ENCODE measurements at regions not wholly inside any gene's neighbourhood (a gene's known extent, or its start where the extent isn't known, plus 50 kb on each side); places are given as distances from the start of the nearest gene placed in this dataset.

DNA sequence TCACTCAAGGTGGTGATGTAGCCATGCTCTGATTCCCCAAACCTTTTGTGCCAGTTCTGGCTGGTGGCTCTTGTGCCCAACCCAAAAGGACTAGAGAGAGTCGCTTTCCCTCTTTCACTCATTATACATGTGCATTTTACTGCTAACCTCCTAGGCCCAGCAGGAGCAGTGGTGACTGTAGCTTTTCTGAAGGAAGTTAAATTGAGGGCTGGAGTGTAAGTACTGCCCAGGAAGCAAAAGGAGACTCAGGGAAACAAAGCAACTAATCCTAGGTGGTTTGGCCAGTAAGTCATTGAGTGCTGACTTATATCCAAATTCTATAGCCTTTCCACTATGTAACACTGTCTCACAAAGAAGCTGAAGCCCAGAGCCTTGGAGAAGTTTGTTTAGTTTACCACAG lies 194.4 kb upstream of the ZNF462 start:
- Mint-ChIP-seq H3K4me1 (ENCODE audit: low read depth, unreplicated experiment) (no peaks in the 10 kb centered on the region), H3K9me3 (ENCODE audit: low read depth, unreplicated experiment) (no peaks in the 10 kb centered on the region), H3K27ac (ENCODE audit: unreplicated experiment) (no peak overlapping the region), H3K4me3 (ENCODE audit: low read depth, unreplicated experiment) (no peak overlapping the region), H3K27me3 (ENCODE audit: unreplicated experiment) (no peaks in the 10 kb centered on the region), H3K36me3 (ENCODE audit: insufficient read depth, unreplicated experiment) (no peaks in the 10 kb centered on the region)
- TF ChIP-seq, protein P1, sequence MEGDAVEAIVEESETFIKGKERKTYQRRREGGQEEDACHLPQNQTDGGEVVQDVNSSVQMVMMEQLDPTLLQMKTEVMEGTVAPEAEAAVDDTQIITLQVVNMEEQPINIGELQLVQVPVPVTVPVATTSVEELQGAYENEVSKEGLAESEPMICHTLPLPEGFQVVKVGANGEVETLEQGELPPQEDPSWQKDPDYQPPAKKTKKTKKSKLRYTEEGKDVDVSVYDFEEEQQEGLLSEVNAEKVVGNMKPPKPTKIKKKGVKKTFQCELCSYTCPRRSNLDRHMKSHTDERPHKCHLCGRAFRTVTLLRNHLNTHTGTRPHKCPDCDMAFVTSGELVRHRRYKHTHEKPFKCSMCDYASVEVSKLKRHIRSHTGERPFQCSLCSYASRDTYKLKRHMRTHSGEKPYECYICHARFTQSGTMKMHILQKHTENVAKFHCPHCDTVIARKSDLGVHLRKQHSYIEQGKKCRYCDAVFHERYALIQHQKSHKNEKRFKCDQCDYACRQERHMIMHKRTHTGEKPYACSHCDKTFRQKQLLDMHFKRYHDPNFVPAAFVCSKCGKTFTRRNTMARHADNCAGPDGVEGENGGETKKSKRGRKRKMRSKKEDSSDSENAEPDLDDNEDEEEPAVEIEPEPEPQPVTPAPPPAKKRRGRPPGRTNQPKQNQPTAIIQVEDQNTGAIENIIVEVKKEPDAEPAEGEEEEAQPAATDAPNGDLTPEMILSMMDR (IDR thresholded peaks at IDR 0.05; ENCODE audit: unreplicated experiment), result no peak
- BruUV-seq (replicated peaks), result no TSS peak
- no peak for DNase-seq
- intact Hi-C loops (cut with micrococcal nuclease; ENCODE audit: unreplicated experiment), result no loop called here
- CTCF ChIA-PET, result no interaction called here

DNA sequence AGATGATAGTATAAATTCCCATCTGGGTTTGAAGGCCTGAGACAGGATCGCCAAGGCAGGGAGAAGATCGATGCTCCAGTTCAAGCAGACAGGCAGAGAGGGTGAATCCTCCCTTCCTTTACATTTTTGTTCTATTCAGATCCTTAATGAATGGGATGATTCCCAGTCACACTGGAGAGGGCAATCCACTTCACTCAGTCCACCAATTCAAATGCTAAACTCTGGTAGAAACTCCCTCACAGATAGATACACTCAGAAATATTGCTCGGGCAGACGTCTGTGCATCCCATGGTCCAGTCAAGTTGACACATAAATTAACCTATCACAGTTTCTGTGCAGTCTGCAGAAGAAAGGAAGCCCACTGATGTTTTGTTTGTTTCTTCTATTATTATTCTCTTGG lies 193.1 kb upstream of the ZNF462 start:
- BruUV-seq (replicated peaks), result no TSS peak
- Mint-ChIP-seq H3K27me3 (ENCODE audit: unreplicated experiment) (no peaks in the 10 kb centered on the region), H3K9me3 (ENCODE audit: low read depth, unreplicated experiment) (no peaks in the 10 kb centered on the region), H3K4me1 (ENCODE audit: low read depth, unreplicated experiment) (no peaks in the 10 kb centered on the region), H3K36me3 (ENCODE audit: insufficient read depth, unreplicated experiment) (no peaks in the 10 kb centered on the region), H3K27ac (ENCODE audit: unreplicated experiment) (no peak overlapping the region), H3K4me3 (ENCODE audit: low read depth, unreplicated experiment) (no peak overlapping the region)
- no peak for DNase-seq
- TF ChIP-seq, protein P1 (IDR thresholded peaks at IDR 0.05; ENCODE audit: unreplicated experiment), result no peak
- intact Hi-C loops (cut with micrococcal nuclease; ENCODE audit: unreplicated experiment), result no loop called here
- CTCF ChIA-PET, result no interaction called here

DNA sequence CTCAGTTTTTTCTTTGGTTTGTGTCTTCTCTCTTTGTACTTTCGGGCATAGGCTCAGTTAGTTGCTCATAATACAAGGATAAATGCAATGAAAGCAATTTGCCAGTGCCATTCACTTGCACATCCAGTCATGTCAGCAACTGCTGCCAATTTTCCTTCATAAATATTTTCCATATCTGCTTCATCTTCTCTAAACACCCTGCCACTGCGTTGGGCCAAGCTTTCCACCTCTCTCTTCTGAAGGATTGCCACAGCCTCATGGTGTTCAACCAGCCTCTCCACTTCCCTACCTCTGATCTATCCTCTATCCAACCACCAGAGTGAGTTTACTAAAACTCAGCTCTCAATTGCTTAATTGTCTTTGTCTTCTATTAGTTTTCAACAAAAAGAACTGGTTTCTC lies 192.5 kb upstream of the ZNF462 start:
- BruUV-seq (replicated peaks), result no TSS peak
- Mint-ChIP-seq H3K27me3 (ENCODE audit: unreplicated experiment) (no peaks in the 10 kb centered on the region), H3K4me3 (ENCODE audit: low read depth, unreplicated experiment) (no peak overlapping the region), H3K9me3 (ENCODE audit: low read depth, unreplicated experiment) (no peaks in the 10 kb centered on the region), H3K36me3 (ENCODE audit: insufficient read depth, unreplicated experiment) (no peaks in the 10 kb centered on the region), H3K4me1 (ENCODE audit: low read depth, unreplicated experiment) (no peaks in the 10 kb centered on the region), H3K27ac (ENCODE audit: unreplicated experiment) (no peak overlapping the region)
- CTCF ChIA-PET, result no interaction called here
- DNase-seq, result no peak
- TF ChIP-seq, protein P1 (IDR thresholded peaks at IDR 0.05; ENCODE audit: unreplicated experiment), result no peak
- intact Hi-C loops (cut with micrococcal nuclease; ENCODE audit: unreplicated experiment), result no loop called here

DNA sequence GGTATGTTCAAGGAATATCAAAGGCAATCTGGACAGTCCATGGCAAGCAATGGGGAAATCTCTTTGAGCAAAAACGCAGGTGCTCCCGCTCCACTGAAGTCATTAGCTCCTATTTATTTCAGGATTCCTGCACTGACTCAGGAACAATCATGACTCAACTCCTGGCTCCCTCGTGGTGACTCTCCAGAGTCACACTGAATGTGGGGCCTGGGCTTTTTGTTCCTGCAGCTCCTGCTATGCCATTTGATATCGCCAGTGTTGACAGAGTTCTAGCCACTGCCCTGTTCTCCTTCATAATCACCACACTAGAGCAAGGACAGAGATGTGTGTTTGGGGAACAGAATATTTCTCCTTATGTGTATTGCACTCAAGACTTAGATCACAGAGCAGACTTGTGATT lies 187.2 kb upstream of the ZNF462 start:
- no peaks in the 10 kb centered on the region for H3K27me3 Mint-ChIP-seq (ENCODE audit: unreplicated experiment)
- DNase-seq, result no peak
- H3K36me3 Mint-ChIP-seq (ENCODE audit: insufficient read depth, unreplicated experiment), result no peaks in the 10 kb centered on the region
- intact Hi-C loops (cut with micrococcal nuclease; ENCODE audit: unreplicated experiment), result no loop called here
- TF ChIP-seq, protein P1 (IDR thresholded peaks at IDR 0.05; ENCODE audit: unreplicated experiment), result no peak
- H3K4me3 Mint-ChIP-seq (ENCODE audit: low read depth, unreplicated experiment), result no peak overlapping the region
- BruUV-seq (replicated peaks), result no TSS peak
- H3K9me3 Mint-ChIP-seq (ENCODE audit: low read depth, unreplicated experiment), result no peaks in the 10 kb centered on the region
- CTCF ChIA-PET, result no interaction called here
- H3K27ac Mint-ChIP-seq (ENCODE audit: unreplicated experiment), result no peak overlapping the region
- no peaks in the 10 kb centered on the region for H3K4me1 Mint-ChIP-seq (ENCODE audit: low read depth, unreplicated experiment)

DNA sequence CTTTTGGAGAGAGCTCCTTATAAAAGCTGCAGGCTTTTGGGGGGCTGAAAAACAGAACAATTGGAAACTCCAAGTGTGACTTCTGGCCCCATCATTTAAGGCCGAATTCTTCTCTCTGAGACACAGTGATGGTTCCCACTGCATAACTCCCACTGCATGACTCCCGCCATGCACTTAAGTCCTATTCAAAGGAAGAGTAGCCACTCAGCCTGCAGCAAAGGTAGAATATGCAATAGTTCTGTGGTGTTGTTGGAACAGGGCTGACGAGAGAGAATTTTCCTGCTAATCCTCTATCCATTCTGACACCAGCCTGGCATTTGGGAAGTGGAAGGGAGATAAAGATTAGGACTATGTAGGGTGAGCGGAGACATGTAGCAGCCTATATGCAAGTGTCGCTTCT lies 185.6 kb upstream of the ZNF462 start:
- Mint-ChIP-seq H3K27ac (ENCODE audit: unreplicated experiment) (no peak overlapping the region), H3K9me3 (ENCODE audit: low read depth, unreplicated experiment) (no peaks in the 10 kb centered on the region), H3K36me3 (ENCODE audit: insufficient read depth, unreplicated experiment) (no peaks in the 10 kb centered on the region), H3K4me1 (ENCODE audit: low read depth, unreplicated experiment) (no peaks in the 10 kb centered on the region), H3K4me3 (ENCODE audit: low read depth, unreplicated experiment) (no peak overlapping the region), H3K27me3 (ENCODE audit: unreplicated experiment) (no peaks in the 10 kb centered on the region)
- CTCF ChIA-PET, result no interaction called here
- no TSS peak for BruUV-seq (replicated peaks)
- TF ChIP-seq, protein P1 (IDR thresholded peaks at IDR 0.05; ENCODE audit: unreplicated experiment), result no peak
- intact Hi-C loops (cut with micrococcal nuclease; ENCODE audit: unreplicated experiment), result no loop called here
- DNase-seq, result no peak
